GM18858 (cell line): ENCODE measurements at regions not wholly inside any gene's neighbourhood (a gene's known extent, or its start where the extent isn't known, plus 50 kb on each side); places are given as distances from the start of the nearest gene placed in this dataset.
"Not testable (repeated sequence)": the region's sequence is repeated elsewhere in the genome, so short reads cannot be mapped to it uniquely, and the experiment has no call there.

Source experiments
- ATAC-seq: cut with Tn5 transposase; IDR thresholded peaks from one replicate; pipeline ENCODE4 v1.9.1; 2021; ENCODE audit not compliant: unreplicated experiment

DNA sequence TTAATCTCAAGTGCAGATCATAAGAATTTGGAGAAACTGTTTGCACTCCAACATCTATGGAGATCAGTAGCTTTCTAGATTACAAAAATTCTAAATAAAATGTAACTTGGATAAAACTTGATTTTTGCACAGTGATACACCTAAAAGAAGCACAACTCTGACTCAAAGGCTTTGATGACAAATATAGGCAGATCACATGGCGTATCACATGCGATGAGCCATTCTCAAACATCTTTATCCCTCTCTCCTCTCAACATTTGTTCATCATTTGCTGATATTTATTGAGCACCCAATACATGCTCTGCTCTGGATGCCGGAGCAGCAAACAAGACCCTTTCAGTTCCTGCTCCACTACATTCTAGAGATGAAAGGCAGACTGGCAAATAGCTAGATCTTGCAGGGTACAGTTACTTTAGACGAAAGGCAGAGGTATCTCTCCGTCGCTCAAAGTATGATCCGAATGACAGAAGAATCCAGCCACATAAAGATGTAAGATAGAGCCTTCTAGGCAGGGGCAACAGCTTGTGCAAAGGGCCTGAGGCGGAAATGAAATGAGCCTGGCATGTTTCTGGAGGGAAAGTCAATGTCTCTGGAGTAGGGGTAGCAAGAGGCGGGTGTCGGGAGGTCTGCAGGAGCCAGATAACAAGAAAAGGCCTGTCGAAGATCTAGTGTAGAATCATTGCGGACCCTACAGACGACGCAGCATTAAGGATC is 145.8 kb upstream of the ERRFI1 start:
- ATAC-seq, result no peak

DNA sequence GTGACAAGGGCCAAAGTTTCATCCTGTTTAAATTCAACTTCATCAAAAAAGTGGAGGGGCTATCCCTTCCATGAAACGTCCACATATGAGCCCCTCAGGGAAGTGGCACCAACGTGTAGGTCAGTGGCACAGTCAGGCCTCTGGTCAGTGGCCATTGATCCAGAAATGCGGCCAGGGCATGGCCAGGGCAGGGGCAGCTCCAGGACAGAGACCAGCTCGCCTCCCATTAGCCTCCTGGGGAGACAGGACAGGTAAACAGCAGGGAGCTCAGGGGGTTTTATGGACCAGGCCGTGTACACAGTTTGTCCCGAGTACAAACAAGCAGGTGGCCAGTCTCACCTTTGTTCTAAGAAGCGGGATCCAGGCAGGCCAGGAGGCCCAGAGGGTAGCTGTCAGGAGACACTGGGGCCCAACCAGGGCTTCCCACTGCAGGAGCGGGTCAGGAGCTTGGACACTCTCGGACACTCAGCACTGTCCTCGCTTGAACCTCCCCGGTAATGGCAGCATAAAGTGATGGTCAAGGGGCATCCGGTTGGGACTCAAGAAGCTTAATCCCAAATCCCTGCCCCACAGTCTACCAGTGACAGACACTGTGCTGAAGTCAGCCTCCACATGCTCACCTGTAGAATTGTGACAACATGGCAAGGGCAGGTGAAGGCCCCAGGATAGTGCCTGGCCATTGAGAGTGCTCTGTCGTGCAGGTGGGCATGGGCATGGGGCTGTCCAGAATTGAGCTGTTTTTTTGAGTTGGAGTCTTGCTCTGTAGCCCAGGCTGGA is 144.1 kb upstream of the ERRFI1 start:
- no peak for ATAC-seq

DNA sequence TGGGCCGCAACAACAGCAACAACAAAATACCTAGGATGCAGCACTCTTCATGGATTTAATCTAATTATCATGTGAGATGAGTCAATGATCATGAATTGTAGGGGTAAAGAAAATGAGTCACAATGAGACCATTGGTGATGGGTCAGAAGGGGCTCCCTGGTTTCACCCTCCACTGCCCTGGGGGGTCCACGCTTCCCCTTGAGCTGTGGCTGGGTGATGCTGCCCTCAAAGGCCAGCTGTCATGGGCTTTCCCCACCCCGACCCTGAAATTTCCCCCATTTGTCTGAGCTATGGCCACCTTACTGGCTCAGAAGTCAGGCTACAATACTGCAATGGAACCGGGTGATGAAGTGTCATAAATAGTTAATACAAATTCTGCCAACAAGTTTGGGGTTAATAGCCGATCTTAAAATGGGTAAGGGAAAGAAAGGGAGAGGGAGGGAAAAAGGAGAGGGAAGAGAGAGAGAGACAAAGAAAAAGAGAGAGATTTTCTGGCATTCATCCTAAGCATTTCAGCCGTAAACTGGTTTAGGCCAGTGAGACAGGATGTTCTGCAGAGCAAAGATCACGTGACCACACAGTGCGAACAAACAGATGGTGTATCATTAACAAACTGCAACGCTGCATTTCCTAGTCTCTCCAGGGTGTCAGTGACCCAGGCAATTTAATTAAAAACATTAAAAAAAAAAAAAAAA is 143.4 kb upstream of the ERRFI1 start:
- ATAC-seq, result no peak

DNA sequence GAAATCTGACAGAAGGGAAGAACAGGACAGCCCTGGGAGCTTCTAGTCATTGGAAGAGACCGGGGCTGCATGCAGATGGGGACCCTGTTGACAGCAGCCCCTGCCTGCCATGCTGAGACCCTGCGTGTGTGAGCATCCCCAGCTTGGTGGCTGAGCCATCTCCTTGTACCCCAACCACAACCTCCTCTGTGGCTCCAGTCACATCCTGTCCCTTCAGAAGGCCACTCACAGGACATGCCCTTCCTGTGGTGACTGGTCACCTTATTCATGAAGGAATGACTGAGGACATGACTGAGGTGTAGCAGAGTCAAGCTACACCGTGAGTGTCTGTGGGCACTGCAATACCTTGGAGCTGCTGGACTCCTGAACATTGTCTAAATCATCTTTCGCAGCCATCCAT is 141.8 kb upstream of the ERRFI1 start:
- ATAC-seq, result no peak

DNA sequence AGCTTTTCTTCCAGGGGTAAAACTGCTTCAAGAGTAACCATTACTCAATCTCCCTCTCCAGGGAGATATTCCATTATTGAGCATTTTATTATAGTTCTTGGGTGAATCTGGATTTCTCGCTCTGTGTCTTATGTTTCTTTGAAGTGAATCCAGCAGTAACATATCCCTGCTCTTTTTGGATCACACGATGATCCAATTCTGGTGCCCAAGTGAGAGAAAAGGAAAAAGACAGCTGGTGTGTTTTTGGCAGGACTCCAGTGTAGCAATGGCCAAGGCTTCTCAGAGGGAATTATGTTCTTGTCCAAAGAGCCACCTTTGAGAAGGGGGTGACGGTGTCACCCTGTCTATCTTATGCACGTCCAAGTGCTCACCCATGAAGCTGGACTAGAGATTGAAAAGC is 140.3 kb upstream of the ERRFI1 start:
- no peak for ATAC-seq

DNA sequence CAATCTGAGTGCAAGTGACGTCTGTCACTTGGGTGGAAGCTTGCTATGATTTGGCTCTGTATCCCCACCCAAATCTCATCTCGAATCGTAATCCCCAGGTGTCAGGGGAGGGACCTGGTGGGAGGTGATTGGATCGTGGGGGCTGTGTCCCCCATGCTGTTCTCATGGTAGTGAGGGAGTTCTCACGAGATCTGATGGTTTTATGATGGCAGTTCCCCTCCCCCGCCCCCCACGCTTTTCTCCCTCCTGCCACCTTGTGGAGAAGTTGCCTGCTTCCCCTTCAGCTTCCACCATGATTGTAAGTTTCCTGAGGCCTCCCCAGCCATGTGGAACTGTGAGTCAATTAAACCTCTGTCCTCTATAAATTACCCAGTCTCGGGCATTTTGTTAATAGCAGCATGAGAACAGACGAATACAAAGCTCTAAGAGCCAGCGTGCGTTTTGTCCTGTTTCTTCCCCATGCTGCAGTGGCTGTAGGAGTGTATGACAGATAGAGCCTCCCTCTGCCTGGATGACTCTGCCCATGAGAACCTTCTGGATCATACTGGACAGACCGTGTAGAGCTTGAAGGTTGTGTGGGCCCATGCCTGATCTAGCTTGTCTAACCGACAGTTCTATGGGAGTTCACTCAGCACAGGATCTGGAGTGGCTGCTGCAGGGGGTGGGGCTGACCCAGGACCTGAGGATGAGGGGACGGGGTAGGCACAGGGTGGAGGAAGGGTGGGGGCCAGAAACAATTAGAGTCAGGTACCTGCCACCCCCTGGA is 139.7 kb upstream of the ERRFI1 start:
- no peak for ATAC-seq

DNA sequence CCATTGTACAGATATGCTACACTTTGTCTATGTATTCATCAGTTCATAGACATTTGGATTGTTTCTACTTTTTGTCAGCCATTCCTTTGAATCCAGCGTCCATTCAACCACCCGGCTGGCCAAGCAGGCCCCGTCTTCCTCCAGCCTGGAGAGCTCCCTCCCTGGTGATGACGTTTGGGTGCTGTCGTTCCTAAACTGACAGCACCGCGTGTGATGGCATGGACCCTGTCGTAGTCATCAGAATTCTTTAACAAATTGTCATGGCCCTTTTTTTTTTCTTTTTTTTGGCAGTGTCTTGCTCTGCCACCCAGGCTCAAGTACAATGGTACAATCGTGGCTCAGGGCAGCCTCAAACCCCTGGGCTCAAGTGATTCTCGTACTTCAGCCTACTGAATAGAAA is 138.6 kb upstream of the ERRFI1 start:
- ATAC-seq, result no peak

DNA sequence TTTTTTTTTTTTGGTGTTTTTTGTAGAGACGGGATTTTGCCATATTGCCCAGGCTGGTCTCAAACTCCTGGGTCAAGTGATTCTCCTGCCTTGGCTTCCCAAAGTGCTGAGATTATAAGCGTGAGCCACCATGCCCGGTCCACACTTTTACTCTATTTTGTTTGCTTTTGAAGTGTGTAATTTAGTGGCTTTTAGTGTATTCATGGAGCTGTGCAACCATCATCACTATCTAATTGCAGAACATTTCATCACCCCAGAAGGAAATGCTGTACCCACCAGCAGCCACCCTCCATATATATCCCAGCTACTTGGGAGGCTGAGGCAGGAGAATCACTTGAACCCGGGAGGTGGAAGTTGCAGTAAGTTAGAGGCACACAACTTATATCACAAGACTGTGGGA is 136.9 kb upstream of the ERRFI1 start:
- no peak for ATAC-seq

DNA sequence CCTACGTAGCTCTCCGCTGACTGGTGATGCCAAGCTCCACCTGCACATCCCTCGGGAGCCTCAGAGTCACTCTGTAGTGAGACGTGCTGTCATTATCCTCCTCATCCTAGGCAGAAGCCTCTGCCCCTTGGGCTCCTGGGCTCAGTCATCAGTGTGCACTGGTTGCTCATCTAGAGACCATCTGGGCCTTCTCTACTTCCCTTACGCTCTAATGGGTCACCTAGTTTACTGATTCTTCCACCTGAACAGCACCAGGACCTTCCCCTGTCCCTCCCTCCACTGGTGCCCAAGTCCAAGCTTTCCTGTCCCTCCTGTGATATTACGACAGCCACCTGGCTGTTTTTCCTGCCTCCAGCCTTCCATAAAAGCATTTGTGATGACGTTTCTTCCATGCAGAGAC is 136.1 kb upstream of the ERRFI1 start:
- ATAC-seq, result no peak

DNA sequence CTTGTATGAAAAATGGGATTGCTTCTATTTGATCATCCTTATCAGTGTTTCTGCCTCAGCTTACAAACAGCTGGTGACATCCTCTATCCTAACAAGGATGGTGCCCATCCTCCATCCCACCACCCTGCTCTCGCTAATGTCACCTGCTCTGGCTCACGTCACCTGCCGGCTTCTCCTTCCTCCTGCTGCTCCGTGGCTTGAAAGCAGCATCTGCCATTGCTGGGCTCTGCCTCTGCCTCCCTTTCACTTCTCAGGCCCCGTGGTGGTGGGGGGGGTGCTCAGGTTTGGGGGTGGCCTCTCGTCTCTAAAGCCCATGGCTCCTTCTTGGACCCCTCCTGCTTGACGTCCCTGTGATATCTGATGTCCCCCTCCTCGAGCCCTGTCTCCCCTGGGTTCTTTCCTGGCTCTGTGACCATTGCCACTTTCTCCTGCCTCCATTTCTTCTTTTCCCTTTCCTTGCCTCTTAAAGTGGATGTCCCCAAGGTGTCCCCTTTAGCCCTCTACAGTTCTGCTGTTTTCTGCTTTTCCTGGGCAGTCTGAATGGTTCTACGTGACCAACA is 135.5 kb upstream of the ERRFI1 start:
- no peak for ATAC-seq

DNA sequence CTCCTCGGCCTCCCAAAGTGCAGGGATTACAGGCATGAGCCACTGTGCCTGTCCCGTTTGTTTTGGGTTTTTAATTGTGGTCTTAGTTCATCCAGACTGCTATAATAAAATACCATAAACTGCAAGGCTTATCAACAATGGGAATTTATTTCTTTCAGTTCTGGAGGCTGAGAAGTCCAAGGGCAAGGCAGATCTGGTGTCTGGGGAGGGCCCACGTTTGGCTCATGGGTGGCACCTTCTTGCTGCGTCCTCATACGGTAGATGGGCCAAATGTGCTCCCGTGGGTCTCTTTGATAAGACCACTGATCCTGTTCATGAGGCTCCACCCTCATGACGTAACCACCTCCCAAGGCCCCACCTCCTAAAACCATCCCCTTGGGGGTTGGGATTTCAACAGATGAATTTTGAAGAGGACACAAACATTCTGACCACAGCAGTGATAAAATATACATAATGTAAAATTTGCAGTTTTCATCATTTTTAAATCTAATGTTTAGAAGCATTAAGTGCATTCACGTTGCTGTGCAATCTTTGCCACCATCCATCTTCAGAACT is 133.4 kb upstream of the ERRFI1 start:
- no peak for ATAC-seq

DNA sequence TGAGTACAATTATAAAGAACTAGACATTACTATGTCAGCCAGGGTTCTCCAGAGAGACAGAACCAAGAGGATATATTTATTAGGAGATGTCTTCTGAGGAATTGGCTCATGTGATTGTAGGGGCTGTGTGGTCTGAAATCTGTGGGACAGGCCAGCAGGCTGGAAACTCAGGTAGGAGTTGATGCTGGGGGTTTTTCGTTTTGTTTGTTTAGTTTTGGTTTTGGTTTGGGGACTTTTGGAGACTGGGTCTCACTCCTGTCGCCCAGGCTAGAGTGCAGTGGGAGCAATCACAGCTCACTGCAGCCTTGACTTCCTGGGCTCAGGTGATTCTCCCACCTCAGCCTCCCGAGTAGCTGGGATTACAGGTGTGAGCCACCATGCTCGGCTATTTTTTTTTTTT is 132.9 kb upstream of the ERRFI1 start:
- no peak for ATAC-seq

DNA sequence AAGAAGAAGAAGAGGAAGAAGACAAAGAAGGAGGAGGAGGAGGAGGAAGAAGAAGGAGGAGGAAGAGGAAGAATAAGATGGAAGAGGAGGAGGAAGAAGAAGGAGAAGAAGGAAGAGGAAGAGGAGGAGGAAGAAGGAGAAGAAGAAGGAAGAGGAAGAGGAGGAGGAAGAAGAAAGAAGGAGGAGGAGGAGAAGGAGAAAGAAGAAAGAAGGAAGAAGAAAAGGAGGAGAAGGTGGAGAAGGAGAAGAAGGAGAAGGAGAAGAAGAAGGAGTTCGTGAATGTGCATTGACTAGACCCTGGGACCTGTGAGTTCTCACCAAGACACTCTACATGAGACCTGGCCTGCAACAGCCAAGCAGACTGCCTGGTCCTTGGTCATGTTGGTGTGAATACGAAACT is 131.7 kb upstream of the ERRFI1 start:
- no peak for ATAC-seq

DNA sequence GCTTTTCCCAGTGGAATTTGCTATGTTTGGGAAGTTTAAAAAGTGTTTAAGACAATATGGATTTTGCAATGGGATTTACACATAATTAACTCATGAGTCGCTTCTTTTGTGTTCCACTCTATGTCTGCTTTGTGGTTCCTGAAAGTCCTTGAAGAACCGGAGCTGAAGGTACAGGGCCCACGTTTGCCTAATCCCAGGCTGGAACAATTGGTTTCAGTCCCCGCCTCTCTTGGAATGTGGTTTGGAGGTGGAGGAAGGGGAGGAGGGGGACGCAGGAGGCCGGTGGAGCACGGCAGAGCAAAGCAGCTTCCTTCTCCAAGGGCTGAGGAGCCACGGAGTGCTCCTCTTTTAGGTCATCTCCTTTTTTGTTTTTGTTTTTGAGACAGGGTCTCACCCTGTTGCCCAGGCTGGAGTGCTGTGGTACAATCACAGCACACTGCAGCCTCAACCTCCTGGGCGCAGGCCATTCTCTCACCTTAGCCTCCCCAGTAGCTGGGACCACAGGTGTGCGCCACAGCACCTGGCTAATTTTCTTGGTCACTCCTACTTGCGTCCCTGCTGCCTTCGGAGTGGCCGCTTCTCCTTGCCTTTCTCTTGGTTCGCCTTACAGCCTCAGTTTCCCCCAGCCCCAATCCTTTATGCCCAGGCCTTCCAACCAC is 129.5 kb upstream of the ERRFI1 start:
- ATAC-seq, result no peak

DNA sequence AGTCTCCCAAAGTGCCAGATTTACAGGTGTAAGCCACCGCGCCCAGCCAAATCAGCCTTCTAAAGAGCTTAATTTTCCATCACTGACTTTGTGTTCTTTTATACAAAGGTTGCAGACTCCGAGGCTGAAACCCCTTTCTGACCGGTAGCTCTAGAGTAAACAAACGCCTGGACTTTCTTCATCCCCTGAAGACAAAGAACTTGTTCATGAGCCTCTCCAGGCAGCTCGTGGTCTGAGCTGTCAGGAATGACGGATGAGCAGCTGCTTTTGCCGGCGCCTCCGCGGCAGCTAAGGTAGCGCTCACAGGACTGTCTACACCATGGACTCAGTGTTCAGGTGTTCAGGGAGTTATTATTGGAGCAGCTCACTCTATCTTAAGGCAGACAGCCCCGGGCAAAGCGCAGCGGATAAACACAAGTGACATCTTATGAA is 128.5 kb upstream of the ERRFI1 start:
- no peak for ATAC-seq

DNA sequence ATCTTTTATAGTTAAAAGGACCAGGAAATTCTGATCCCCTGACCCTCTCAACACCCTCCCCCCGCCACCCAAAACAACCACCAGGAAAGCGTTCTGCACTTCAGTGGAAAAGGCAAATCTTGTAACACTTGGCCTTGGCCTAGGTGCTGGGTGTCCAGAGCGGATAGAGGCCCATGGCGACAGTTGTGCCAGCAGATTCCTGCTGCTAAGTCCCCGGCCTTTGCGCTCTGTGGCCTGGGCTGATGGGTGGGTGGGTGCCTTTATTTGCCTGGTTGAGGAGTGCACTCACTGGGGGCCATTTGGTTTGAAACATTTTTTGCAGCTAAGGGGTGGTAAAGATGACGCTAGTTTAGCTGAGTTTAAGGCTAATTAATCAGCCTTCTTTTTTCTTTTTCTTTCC is 127.9 kb upstream of the ERRFI1 start:
- no peak for ATAC-seq

DNA sequence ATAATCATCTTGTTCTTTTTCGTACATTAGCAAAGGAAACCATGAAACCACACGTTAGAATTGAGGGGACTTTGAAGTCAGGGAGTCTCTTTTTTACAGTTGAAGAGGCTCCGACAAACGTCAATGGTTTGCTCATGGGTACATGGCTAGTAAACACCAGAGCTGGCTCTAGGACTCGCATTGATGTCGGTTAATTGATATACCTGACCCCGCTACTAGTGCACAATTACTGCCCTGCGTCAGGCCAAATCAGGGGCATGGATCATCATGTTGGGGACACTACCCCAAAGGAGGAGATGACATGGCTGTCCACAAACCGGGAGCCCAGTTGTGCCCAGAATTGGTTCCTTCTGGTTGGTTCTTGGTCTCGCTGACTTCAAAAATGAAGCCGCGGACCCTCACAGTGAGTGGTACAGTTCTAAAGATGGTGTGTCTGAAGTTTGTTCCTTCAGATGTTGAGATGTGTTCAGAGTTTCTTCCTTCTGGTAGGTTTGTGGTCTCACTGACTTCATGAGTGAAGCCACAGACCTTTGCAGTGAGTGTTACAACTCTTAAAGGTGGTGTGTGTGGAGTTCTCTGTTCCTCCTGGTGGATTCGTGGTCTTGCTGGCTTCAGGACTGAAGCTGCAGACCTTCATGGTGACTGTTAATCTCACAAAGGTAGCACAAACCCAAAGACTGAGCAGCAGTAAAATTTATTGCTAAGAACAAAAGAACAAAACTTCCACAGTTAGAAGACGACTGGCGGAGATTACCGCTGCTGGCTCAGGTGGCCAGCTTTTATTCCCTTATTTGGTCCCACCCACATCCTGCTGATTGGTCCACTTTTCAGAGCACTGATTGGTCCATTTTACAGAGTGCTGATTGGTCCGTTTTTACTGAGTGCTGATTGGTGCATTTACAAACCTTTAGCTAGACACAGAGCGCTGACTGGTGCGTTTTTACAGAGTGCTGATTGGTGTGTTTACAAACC is 126.9 kb upstream of the ERRFI1 start:
- ATAC-seq, result no peak

DNA sequence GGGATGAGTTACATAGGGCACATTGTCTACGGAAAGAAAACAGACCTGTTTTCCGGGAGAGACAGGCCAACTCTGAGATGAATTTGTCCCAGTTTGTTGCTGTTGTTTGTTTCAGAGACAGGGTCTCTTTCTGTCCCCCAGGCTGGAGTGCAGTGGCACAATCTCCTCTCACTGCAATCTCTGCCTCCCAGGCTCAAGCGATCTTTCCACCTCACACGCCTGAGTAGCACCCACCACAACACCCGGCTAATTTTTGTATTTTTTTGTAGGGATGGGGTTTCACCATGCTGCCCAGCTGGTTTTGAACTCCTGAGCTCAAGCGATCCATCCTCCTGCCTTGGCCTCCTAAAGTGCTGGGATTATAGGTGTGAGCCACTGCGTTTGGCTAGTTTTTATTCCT is 125.5 kb upstream of the ERRFI1 start:
- ATAC-seq, result no peak

DNA sequence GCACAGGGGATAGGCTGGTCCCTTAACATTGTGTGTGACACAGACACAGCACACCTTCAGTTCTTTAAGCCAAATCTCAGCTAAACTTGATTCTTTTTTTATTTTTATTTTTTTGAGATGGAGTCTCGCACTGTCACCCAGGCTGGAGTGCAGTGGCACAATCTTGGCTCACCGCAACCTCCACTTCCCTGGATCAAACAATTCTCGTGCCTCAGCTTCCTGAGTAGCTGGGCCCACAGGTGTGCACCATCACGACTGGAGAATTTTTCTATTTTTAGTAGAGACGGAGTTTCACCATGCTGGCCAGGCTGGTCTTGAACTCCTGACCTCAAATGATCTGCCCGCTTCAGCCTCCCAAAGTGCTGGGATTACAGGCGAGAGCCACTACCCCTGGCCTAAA is 123.6 kb upstream of the ERRFI1 start:
- not testable (repeated sequence) for ATAC-seq
